CD4-positive, alpha-beta T cell treated with Interleukin-10 for 1 hour (primary cell): ENCODE measurements at regions not wholly inside any gene's neighbourhood (a gene's known extent, or its start where the extent isn't known, plus 50 kb on each side); places are given as distances from the start of the nearest gene placed in this dataset.
"Not testable (repeated sequence)": the region's sequence is repeated elsewhere in the genome, so short reads cannot be mapped to it uniquely, and the experiment has no call there.

ENCODE experiments used
- DNase-seq: peaks from one replicate; pipeline ENCODE4 v3.0.0-alpha.2; 2020

DNA sequence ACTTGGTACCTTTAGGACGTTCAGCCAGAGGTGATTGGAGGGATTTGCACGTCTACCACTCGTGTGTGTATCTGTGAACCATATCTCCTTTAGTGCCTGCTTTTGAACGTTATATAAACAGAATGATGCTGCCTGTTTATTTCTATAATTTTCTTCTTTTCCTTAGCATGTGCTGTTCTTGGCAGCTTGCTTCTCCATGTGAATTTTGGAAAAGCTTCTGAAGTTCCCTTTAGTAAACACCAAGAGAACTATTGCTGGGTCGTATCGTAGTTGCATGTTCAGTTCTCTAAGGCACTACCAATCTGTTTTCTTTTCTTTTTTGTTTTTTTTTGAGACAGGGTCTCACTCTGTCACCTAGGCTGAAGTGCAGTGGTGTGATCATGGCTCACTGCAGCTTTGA, 73.8 kb upstream of the FANCC start:
- DNase-seq = not testable (repeated sequence)

DNA sequence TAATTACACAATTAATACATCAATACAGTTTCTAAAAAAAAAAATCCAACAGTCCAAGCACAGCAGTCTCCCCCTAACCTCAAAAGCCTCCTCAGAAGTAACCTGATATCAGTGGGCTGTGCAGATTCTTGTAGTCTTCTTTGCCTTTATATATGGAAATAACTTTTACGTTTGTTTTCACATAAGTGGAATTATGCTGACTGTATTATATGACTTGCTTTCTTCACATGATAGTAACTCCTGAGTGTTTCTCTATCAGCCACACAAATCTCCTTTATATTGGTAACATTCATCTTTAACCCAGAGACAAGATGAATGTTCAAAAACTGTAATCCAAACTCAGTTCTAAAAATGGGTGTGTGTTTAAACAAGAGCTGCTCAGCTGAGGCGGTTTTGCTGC, 71.9 kb upstream of the FANCC start:
- no peak for DNase-seq

DNA sequence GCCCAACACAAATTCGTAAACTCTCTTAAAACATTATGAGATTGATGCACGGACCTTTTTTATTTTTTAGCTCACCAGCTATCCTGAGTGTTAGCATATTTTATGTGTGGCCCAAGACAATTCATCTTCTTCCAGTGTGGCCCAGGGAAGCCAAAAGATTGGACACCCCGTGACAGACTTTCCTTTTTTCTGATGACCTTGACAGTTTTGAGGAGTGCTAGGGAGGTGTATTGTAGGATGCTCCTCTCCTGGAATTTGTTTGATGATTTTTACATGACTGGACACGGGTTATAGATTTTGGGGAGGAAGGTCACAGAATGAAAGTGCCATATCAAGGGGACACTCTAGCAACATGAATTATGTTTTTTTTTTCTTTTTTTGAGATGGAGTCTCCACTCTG, 69.3 kb upstream of the FANCC start:
- DNase-seq = no peak

- DNase-seq = no peak
Observed at GRCh38 chr9:95385521-95385920, 68.0 kb upstream of the FANCC start.

- DNase-seq = no peak
Observed at GRCh38 chr9:95383845-95384244, 66.3 kb upstream of the FANCC start.

DNA sequence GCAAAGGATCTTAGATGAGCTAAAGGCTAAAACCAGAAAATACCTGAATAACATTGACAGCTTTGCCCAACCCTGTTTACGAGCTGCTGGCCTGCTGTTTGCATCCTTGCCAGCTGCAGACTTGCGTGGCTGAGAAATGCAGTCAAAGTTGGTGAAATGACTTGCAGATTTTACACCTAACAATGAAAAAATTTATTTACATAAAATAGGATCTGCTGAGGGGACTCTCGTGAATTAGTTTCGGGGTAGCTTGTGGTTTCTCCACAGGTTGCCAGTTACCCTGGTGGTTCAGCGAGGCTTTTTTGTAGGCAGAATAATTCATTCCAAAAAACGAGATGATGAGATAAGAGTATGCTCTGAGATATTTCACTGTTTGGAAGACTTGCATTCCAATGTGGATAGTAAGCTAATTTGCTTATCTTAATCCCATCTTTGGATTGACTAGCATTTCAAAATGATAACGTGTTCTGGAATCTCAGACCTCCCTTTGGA, 65.7 kb upstream of the FANCC start:
- no peak for DNase-seq

GRCh38 chr9:95382433-95382832, 64.9 kb upstream of the FANCC start:
- DNase-seq = no peak

DNA sequence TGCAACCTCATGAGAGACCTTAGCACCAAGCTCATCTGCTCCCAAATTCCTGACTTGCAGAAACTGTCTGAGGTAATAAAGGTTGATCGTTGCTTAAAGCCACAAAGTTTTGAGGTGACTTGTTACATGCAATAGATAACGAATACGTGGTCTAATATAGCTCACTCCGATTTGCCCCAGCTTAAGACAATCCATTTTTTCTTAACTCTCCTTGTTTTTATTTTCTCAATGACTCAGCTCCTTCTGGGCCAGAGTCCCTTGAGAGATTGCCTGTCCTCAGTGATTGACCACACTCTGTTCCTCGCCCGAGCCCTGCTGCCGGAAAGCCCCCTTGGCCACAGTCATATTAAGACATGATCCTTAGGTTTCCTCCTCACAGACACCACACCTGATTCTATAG, 63.7 kb upstream of the FANCC start:
- DNase-seq = no peak

DNA sequence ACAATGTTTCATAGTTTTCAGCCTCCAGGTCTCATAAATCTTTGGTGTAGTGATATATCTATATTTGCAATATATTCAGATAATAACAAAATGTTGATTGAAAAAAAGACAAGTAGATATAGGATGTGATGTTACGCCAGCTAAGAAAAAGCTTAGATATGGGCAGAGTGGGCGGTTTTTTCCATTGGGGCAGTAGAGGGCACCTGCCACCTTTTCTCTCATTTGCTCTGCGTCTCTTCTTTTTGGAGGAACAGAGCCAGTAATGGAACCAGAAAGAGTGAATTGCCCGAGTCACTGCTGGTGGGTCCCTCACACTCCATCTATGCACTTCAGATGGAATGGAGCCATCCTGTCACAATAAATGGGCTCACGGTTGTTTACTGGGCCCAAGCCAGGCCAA, 62.1 kb upstream of the FANCC start:
- peak; percentile 45 for DNase-seq

DNA sequence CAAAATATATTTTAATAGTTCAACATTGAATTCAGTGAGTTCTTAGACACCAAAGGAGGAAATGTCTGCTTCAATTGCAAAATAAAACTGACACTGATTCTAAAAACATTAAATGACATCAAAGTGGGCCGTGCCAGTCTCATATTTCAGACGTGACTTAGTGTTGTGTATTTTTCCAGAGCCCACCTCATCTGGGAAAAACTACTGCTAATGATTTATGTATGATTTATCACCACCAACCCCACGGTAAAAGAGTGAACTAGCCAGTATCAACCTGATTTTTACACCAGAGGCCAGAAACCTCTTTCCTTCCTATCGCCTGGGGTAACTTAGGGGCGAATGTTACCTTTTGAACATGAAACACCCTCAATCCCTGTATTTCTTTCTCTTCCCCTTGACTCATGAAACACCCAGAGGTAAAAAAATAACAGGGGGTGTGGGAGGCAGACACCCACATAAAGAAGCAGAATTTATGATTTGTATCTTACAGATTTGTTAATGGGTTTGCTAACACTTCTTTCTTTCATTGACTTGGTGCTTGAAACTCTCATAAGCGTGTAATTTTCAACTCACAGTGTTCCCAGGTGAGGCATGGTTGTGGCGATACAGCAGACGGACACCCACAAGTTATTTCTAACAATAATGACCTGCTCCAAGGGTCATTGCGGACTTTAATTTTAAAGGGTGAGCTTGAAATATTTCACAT, 56.4 kb upstream of the FANCC start:
- DNase-seq = no peak

- no peak for DNase-seq
Observed at GRCh38 chr9:95373069-95373681, 55.7 kb upstream of the FANCC start.

- no peak for DNase-seq
Observed at GRCh38 chr9:95370064-95370463, 52.6 kb upstream of the FANCC start.

DNA sequence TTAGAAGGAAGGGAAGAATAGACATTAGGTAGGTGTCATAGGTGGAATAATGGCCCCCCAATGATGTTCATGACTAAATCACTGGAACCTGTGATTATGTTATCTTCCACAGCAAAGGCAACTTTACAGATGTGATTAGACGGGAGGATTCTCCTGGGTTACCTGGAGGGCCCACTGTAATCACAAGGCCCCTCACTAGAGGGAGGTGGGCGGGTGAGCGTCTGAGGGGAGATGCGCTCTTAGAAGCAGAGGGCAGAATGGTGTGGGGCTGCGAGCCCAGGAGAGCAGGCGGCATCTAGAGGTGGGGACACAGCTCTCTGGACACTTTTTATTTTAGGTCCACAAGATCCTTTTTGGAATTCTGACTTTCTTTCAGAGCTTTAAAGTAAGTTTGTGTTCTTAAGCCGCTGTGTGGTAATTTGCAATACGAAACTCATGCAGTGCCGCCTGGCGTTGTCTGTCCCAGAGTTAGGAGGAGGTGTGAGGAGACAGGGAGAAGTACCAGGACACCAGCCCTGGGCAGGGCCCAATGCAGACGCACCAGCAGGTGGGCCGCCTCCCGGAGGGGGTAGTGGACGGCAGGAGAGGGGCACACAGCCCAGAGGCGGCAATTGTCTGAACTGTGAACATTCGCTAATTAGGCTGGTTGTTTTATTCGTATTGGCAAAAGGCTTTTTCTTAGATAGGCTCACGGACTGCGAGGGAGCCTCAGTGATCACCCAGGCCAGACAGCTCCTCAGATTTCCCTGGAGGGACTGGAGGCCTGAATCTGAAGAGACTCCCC, 51.1 kb upstream of the FANCC start:
- no peak for DNase-seq
